Glutamatergic neuron (in vitro differentiated cells): ENCODE measurements at regions not wholly inside any gene's neighbourhood (a gene's known extent, or its start where the extent isn't known, plus 50 kb on each side); places are given as distances from the start of the nearest gene placed in this dataset.

Experiments
- DNase-seq: peaks from one replicate; pipeline ENCODE4 v3.0.0; 2022
- H3K27ac Mint-ChIP-seq: one replicate; pipeline ENCODE4 v1.8.0; 2020; ENCODE audit warnings: mild to moderate bottlenecking, mixed read lengths, inconsistent platforms; ENCODE audit not compliant: unreplicated experiment
- H3K27me3 Mint-ChIP-seq: one replicate; pipeline ENCODE4 v1.8.0; 2020; ENCODE audit warnings: mild to moderate bottlenecking, moderate library complexity, mixed read lengths, inconsistent platforms; ENCODE audit not compliant: unreplicated experiment
- H3K36me3 Mint-ChIP-seq: one replicate; pipeline ENCODE4 v1.8.0; 2020; ENCODE audit warnings: mild to moderate bottlenecking, mixed read lengths, inconsistent platforms; ENCODE audit not compliant: unreplicated experiment
- H3K4me1 Mint-ChIP-seq: one replicate; pipeline ENCODE4 v1.8.0; 2020; ENCODE audit warnings: mild to moderate bottlenecking, low read depth, mixed read lengths, inconsistent platforms; ENCODE audit not compliant: unreplicated experiment
- H3K4me3 Mint-ChIP-seq: one replicate; pipeline ENCODE4 v1.8.0; 2020; ENCODE audit warnings: mild to moderate bottlenecking, mixed read lengths, inconsistent platforms; ENCODE audit not compliant: unreplicated experiment
- H3K9me3 Mint-ChIP-seq: one replicate; pipeline ENCODE4 v1.8.0; 2020; ENCODE audit warnings: mild to moderate bottlenecking, moderate library complexity, mixed read lengths, inconsistent platforms; ENCODE audit not compliant: unreplicated experiment
- CTCF ChIP-seq: fragments of 200-600 bp; sonication (generic); IDR thresholded peaks from one replicate; pipeline ENCODE4 v1.5.0; 2021; ENCODE audit not compliant: partially characterized antibody, unreplicated experiment

GRCh38 chr1:188904201-188904600 is 1573.5 kb downstream of the BRINP3 start:
- Mint-ChIP-seq H3K9me3 (no peaks in the 10 kb centered on the region), H3K36me3 (no peaks in the 10 kb centered on the region), H3K27me3 (no peaks in the 10 kb centered on the region), H3K27ac (no peak overlapping the region), H3K4me3 (no peak overlapping the region), H3K4me1 (no peaks in the 10 kb centered on the region)
- no peak for DNase-seq
- TF ChIP-seq CTCF: no peak

- H3K27me3 Mint-ChIP-seq: no peaks in the 10 kb centered on the region
Observed at GRCh38 chr1:188906921-188907641, 1570.6 kb downstream of the BRINP3 start.

GRCh38 chr1:188930382-188930781 is 1547.3 kb downstream of the BRINP3 start:
- Mint-ChIP-seq H3K4me1 (no peaks in the 10 kb centered on the region), H3K36me3 (no peaks in the 10 kb centered on the region), H3K27me3 (no peaks in the 10 kb centered on the region), H3K4me3 (no peak overlapping the region), H3K9me3 (no peaks in the 10 kb centered on the region), H3K27ac (no peak overlapping the region)
- DNase-seq: no peak
- TF ChIP-seq CTCF: no peak

More at GRCh38 chr1:188906921-188907641, 1570.6 kb downstream of the BRINP3 start:
- no peak for TF ChIP-seq CTCF
- no peak for DNase-seq
- no peak overlapping the region for H3K27ac Mint-ChIP-seq
- H3K36me3 Mint-ChIP-seq: no peaks in the 10 kb centered on the region
- H3K4me3 Mint-ChIP-seq: no peak overlapping the region
- no peaks in the 10 kb centered on the region for H3K9me3 Mint-ChIP-seq
- no peaks in the 10 kb centered on the region for H3K4me1 Mint-ChIP-seq

GRCh38 chr1:188931506-188931905 is 1546.2 kb downstream of the BRINP3 start:
- Mint-ChIP-seq H3K4me1 (no peaks in the 10 kb centered on the region), H3K27me3 (no peaks in the 10 kb centered on the region), H3K9me3 (no peaks in the 10 kb centered on the region), H3K4me3 (no peak overlapping the region), H3K36me3 (no peaks in the 10 kb centered on the region), H3K27ac (no peak overlapping the region)
- TF ChIP-seq CTCF: no peak
- DNase-seq: no peak

GRCh38 chr1:188937965-188938551 is 1539.6 kb downstream of the BRINP3 start:
- TF ChIP-seq CTCF: peak; percentile 37
- Mint-ChIP-seq H3K27ac (no peak overlapping the region), H3K27me3 (no peaks in the 10 kb centered on the region), H3K4me1 (no peaks in the 10 kb centered on the region), H3K9me3 (no peaks in the 10 kb centered on the region), H3K4me3 (no peak overlapping the region), H3K36me3 (no peaks in the 10 kb centered on the region)
- no peak for DNase-seq
